ENCODE measurements at regions not wholly inside any gene's neighbourhood (a gene's known extent, or its start where the extent isn't known, plus 50 kb on each side); places are given as distances from the start of the nearest gene placed in this dataset.

DNA sequence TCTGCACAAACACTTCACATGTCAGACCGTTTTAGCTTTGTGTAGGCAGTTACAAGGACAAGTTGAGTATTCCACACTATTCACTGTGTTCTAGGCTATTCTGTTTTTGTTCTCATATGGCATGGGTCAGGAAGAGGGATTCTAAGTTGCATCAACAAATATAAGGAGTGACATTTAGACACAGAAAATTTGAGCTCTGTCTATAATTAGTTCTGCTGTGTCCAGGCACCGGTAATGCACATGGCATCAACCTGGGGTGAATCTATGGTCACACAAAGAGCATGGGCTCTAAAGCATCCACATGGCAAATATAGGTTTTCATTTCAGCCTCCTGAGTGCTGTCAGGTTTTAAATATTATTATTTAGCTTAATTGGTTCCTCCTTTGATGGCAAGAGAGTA, 130.4 kb upstream of the PMFBP1 start (continued):
- TF ChIP-seq MAX (IDR thresholded peaks at IDR 0.05): no peak
